Caco-2 (cell line): ENCODE measurements at regions not wholly inside any gene's neighbourhood (a gene's known extent, or its start where the extent isn't known, plus 50 kb on each side); places are given as distances from the start of the nearest gene placed in this dataset.

Source experiments
- BruUV-seq: library from RNA; stranded (reverse); fragments of 400-500 nt; replicated peaks from 2 replicates; lab custom pipeline; 2021; lab: Mats Ljungman, UMichigan
- CTCF ChIA-PET: fragments of 300-600 bp; sonication (Branson Sonifier 250); formaldehyde crosslinking; loops from one replicate; lab custom pipeline; 2022; ENCODE audit warnings: antibody characterized with exemption; lab: Charles Lee
- POLR2A ChIA-PET: fragments of 300-600 bp; sonication (Branson Sonifier 250); formaldehyde crosslinking; loops from one replicate; lab custom pipeline; 2022; ENCODE audit warnings: antibody characterized with exemption; lab: Charles Lee
- DNase-seq, 2 experiments: peaks; one replicate each; pipeline versions ENCODE4 v3.0.0 to v3.0.0-alpha.2; 2020 to 2022
- H3K27me3 ChIP-seq: replicated peaks from 2 replicates; pipeline ENCODE4 v1.6.0; 2011; ENCODE audit warnings: low read length; ENCODE audit not compliant: control insufficient read depth, insufficient read depth
- H3K36me3 ChIP-seq: 2 replicates; pipeline ENCODE4 v1.5.1; 2011; ENCODE audit warnings: low read length; ENCODE audit not compliant: control insufficient read depth, insufficient read depth
- H3K4me1 ChIP-seq: fragments of 250-450 bp; sonication (Bioruptor Pico); 2 replicates; pipeline ENCODE4 v1.5.1; 2020; ENCODE audit warnings: mild to moderate bottlenecking
- H3K4me3 ChIP-seq: 2 replicates; pipeline ENCODE4 v1.5.1; 2011; ENCODE audit warnings: low read depth, mild to moderate bottlenecking, control low read depth, low read length
- H3K9me3 ChIP-seq: fragments of 250-450 bp; sonication (Bioruptor Pico); 2 replicates; pipeline ENCODE4 v1.5.1; 2020; ENCODE audit warnings: mild to moderate bottlenecking, moderate library complexity
- H3K27ac Mint-ChIP-seq: one replicate; pipeline ENCODE4 v1.8.0; 2022; ENCODE audit warnings: mixed read lengths; ENCODE audit not compliant: unreplicated experiment
- H3K27me3 Mint-ChIP-seq: one replicate; pipeline ENCODE4 v1.8.0; 2022; ENCODE audit warnings: mixed read lengths; ENCODE audit not compliant: insufficient read depth, unreplicated experiment
- H3K36me3 Mint-ChIP-seq: one replicate; pipeline ENCODE4 v1.8.0; 2022; ENCODE audit warnings: mild to moderate bottlenecking, mixed read lengths; ENCODE audit not compliant: insufficient read depth, unreplicated experiment
- H3K4me1 Mint-ChIP-seq: one replicate; pipeline ENCODE4 v1.8.0; 2022; ENCODE audit warnings: low read depth, mixed read lengths; ENCODE audit not compliant: unreplicated experiment
- H3K4me3 Mint-ChIP-seq: one replicate; pipeline ENCODE4 v1.8.0; 2022; ENCODE audit warnings: mild to moderate bottlenecking, moderate library complexity, mixed read lengths; ENCODE audit not compliant: unreplicated experiment
- H3K9me3 Mint-ChIP-seq: one replicate; pipeline ENCODE4 v1.8.0; 2022; ENCODE audit warnings: mixed read lengths; ENCODE audit not compliant: unreplicated experiment
- intact Hi-C: fragments of 100-400 bp; cut with micrococcal nuclease; formaldehyde crosslinking; loops from one replicate; pipeline ENCODE4 v1.10.0; 2022; ENCODE audit not compliant: unreplicated experiment
- TF ChIP-seq, protein P1 (sequence below), 2 experiments: fragments of 200-600 bp in 1 of 2; IDR thresholded peaks; 1 replicate in 1 of 2; 2 replicates in 1 of 2; pipeline versions ENCODE4 v1.5.1 to v1.8.0; 2011 to 2022; ENCODE audit warnings: antibody characterized with exemption in 1 of 2, control low read depth in 1 of 2, inconsistent platforms in 1 of 2, low read depth in 1 of 2, low read length in 1 of 2, mild to moderate bottlenecking in 1 of 2, moderate library complexity in 1 of 2; ENCODE audit not compliant: insufficient read depth in 1 of 2, severe bottlenecking in 1 of 2, unreplicated experiment in 1 of 2

- BruUV-seq: no TSS peak
- Histone ChIP-seq H3K27me3 (no peaks in the 10 kb centered on the region), H3K9me3 (no peaks in the 10 kb centered on the region), H3K4me3 (no peak overlapping the region), H3K36me3 (no peaks in the 10 kb centered on the region), H3K4me1 (no peaks in the 10 kb centered on the region)
- TF ChIP-seq, protein P1, sequence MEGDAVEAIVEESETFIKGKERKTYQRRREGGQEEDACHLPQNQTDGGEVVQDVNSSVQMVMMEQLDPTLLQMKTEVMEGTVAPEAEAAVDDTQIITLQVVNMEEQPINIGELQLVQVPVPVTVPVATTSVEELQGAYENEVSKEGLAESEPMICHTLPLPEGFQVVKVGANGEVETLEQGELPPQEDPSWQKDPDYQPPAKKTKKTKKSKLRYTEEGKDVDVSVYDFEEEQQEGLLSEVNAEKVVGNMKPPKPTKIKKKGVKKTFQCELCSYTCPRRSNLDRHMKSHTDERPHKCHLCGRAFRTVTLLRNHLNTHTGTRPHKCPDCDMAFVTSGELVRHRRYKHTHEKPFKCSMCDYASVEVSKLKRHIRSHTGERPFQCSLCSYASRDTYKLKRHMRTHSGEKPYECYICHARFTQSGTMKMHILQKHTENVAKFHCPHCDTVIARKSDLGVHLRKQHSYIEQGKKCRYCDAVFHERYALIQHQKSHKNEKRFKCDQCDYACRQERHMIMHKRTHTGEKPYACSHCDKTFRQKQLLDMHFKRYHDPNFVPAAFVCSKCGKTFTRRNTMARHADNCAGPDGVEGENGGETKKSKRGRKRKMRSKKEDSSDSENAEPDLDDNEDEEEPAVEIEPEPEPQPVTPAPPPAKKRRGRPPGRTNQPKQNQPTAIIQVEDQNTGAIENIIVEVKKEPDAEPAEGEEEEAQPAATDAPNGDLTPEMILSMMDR (IDR thresholded peaks at IDR 0.05; ENCODE audit: insufficient read depth in 1 of 2, low read depth in 1 of 2, low read length in 1 of 2, severe bottlenecking in 1 of 2, unreplicated experiment in 1 of 2): no peak
- H3K27ac Mint-ChIP-seq: no peak overlapping the region
- H3K36me3 Mint-ChIP-seq: no peaks in the 10 kb centered on the region
- no peaks in the 10 kb centered on the region for H3K9me3 Mint-ChIP-seq
- no peak for DNase-seq
- CTCF ChIA-PET: no interaction called here
- POLR2A ChIA-PET: no interaction called here
- no peak overlapping the region for H3K4me3 Mint-ChIP-seq
- no peaks in the 10 kb centered on the region for H3K4me1 Mint-ChIP-seq
- no peaks in the 10 kb centered on the region for H3K27me3 Mint-ChIP-seq
- intact Hi-C loops: no loop called here
These were observed 82.4 kb downstream of the CNGA2 start for GRCh38 chrX:151816934-151817333.

DNA sequence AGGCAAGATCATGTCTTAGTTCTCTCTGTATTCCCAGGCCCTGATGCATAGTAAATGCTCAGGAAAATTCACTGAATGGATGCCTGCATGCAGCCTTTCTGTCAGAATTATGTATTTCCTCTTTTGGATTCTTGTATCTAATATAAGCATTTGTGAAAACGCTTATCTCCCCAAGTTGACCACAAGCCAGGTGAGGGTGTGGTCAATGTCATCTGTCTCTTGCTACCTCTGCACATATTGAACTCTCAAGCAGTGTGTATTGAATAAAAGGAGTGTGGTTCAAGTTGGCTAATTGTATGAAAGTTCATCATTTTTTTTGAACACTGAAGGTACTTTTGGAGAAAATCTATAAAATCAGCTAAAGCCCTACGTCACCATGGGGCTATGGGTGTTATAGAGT, 84.3 kb downstream of the CNGA2 start:
- no peaks in the 10 kb centered on the region for H3K27me3 ChIP-seq
- no peaks in the 10 kb centered on the region for H3K9me3 ChIP-seq
- Mint-ChIP-seq H3K4me1 (no peaks in the 10 kb centered on the region), H3K36me3 (no peaks in the 10 kb centered on the region), H3K27ac (no peak overlapping the region), H3K27me3 (no peaks in the 10 kb centered on the region), H3K9me3 (no peaks in the 10 kb centered on the region), H3K4me3 (no peak overlapping the region)
- no peaks in the 10 kb centered on the region for H3K4me1 ChIP-seq
- BruUV-seq: no TSS peak
- H3K4me3 ChIP-seq: no peak overlapping the region
- no peaks in the 10 kb centered on the region for H3K36me3 ChIP-seq
- no peak for DNase-seq
- ChIA-PET POLR2A (no interaction called here), CTCF (no interaction called here)
- TF ChIP-seq, protein P1 (IDR thresholded peaks at IDR 0.05; ENCODE audit: insufficient read depth in 1 of 2, low read depth in 1 of 2, low read length in 1 of 2, severe bottlenecking in 1 of 2, unreplicated experiment in 1 of 2): no peak
- intact Hi-C loops: no loop called here

DNA sequence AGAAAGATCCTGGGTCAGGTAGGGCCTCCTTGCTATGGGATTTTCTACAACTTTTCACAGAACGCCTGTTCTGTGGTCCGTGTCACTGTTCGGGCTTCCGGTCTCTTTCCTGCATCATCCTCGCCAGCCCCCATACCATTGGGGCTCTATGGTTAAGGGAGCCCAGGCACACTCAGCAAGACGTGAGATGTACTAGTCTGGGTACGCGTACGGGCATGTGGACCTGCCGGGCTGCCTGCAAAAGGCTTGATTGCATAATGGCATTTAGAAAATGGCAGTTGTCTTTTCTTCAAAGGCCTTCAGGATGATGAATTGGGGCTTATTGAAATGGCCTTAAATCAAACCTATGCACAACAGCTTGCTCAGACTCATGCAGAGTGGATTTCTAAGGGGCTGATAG, 86.7 kb downstream of the CNGA2 start:
- TF ChIP-seq, protein P1 (IDR thresholded peaks at IDR 0.05; ENCODE audit: insufficient read depth in 1 of 2, low read depth in 1 of 2, low read length in 1 of 2, severe bottlenecking in 1 of 2, unreplicated experiment in 1 of 2): no peak
- H3K4me3 Mint-ChIP-seq: no peak overlapping the region
- H3K9me3 Mint-ChIP-seq: no peaks in the 10 kb centered on the region
- no peak overlapping the region for H3K27ac Mint-ChIP-seq
- intact Hi-C loops: no loop called here
- DNase-seq: no peak
- no peaks in the 10 kb centered on the region for H3K36me3 ChIP-seq
- BruUV-seq: no TSS peak
- H3K9me3 ChIP-seq: no peaks in the 10 kb centered on the region
- H3K4me3 ChIP-seq: no peak overlapping the region
- no peaks in the 10 kb centered on the region for H3K27me3 Mint-ChIP-seq
- H3K27me3 ChIP-seq: no peaks in the 10 kb centered on the region
- POLR2A ChIA-PET: no interaction called here
- H3K36me3 Mint-ChIP-seq: no peaks in the 10 kb centered on the region
- H3K4me1 Mint-ChIP-seq: peaks cover 4% of the 10 kb centered on the region
- H3K4me1 ChIP-seq: 0 out of 2 replicates have a peak, but pooled peaks cover under 1% of the 10 kb centered on the region
- CTCF ChIA-PET: no interaction called here
